Duodenal mucosa (tissue), 2 donors: ENCODE measurements at regions not wholly inside any gene's neighbourhood (a gene's known extent, or its start where the extent isn't known, plus 50 kb on each side); places are given as distances from the start of the nearest gene placed in this dataset.

ENCODE experiments used
- H3K27ac ChIP-seq: one replicate; pipeline ENCODE4 v1.7.0; 2013; ENCODE audit warnings: low read depth, low read length
- H3K27me3 ChIP-seq, 2 donors: one replicate each; pipeline ENCODE4 v1.7.0; 2013; ENCODE audit warnings: low read length in 2 of 2, control low read depth in 1 of 2; ENCODE audit not compliant: insufficient read depth in 2 of 2, control insufficient read depth in 1 of 2
- H3K36me3 ChIP-seq, 2 donors: one replicate each; pipeline ENCODE4 v1.7.0; 2013; ENCODE audit warnings: low read length in 2 of 2, control low read depth in 1 of 2; ENCODE audit not compliant: insufficient read depth in 2 of 2, control insufficient read depth in 1 of 2
- H3K4me1 ChIP-seq, 2 donors: one replicate each; pipeline ENCODE4 v1.7.0; 2013; ENCODE audit warnings: low read length in 2 of 2, control low read depth in 1 of 2; ENCODE audit not compliant: insufficient read depth in 2 of 2, control insufficient read depth in 1 of 2
- H3K4me3 ChIP-seq, 2 donors: one replicate each; pipeline ENCODE4 v1.7.0; 2013; ENCODE audit warnings: low read length in 2 of 2, low read depth in 1 of 2
- H3K9ac ChIP-seq, 2 donors: one replicate each; pipeline ENCODE4 v1.7.0; 2013; ENCODE audit warnings: low read length in 2 of 2, low read depth in 1 of 2
- H3K9me3 ChIP-seq, 2 donors: one replicate each; pipeline ENCODE4 v1.7.0; 2013; ENCODE audit warnings: low read length in 2 of 2, control low read depth in 1 of 2; ENCODE audit not compliant: control insufficient read depth in 1 of 2

GRCh38 chr6:8760951-8761350, 325.6 kb upstream of the SLC35B3 start:
- Histone ChIP-seq H3K36me3 (no peaks in the 10 kb centered on the region), H3K9ac (no peak overlapping the region), H3K27ac (no peak overlapping the region), H3K9me3 (no peaks in the 10 kb centered on the region), H3K4me1 (no peaks in the 10 kb centered on the region), H3K4me3 (no peak overlapping the region), H3K27me3 (no peaks in the 10 kb centered on the region)

DNA sequence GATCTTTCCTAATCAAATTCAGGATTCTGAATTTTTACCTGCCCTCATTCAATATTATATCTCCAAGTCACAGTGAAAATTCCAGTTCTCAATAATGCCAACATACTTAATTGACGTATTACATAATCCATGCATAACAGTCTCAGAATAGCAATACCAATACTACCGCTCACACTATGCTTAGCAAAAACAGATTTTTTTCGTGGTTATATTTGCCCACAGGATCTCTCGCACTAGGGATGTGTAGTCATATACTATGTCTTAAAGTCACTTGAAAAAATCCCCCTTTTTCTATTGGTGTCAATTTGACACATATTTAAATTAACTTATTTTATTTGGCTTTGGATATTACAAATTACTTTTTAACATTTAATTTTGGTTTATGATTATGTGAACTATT, 323.1 kb upstream of the SLC35B3 start:
- Histone ChIP-seq H3K9me3 (no peaks in the 10 kb centered on the region), H3K36me3 (no peaks in the 10 kb centered on the region), H3K4me3 (no peak overlapping the region), H3K9ac (no peak overlapping the region), H3K27ac (no peak overlapping the region), H3K4me1 (no peaks in the 10 kb centered on the region), H3K27me3 (no peaks in the 10 kb centered on the region)

- Histone ChIP-seq H3K4me3 (no peak overlapping the region), H3K9me3 (no peaks in the 10 kb centered on the region), H3K27ac (no peak overlapping the region), H3K36me3 (no peaks in the 10 kb centered on the region), H3K4me1 (no peaks in the 10 kb centered on the region), H3K27me3 (no peaks in the 10 kb centered on the region), H3K9ac (no peak overlapping the region)
These were observed 315.3 kb upstream of the SLC35B3 start for GRCh38 chr6:8750627-8751026.

DNA sequence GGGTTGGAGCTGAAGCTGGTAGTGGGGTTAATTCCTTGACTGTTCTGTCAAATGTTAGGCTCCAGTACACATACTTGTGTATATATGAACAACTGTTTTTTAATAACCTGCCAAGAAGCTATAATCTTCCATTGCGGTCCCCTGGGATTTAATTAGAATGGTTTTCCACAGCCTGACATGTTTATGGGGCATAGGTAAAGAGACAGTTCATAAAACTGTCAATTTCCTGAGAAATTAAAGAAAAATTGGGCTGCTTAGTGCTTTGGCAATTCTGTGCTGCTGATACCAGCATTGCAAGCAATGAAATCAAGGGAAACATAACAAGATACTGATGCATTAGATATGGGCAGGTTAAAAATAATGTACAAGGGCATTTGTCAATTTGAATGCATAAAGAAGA, 314.1 kb upstream of the SLC35B3 start:
- Histone ChIP-seq H3K36me3 (no peaks in the 10 kb centered on the region), H3K9me3 (no peaks in the 10 kb centered on the region), H3K27me3 (no peaks in the 10 kb centered on the region), H3K4me3 (no peak overlapping the region), H3K9ac (no peak overlapping the region), H3K27ac (no peak overlapping the region), H3K4me1 (no peaks in the 10 kb centered on the region)

GRCh38 chr6:8743170-8743745, 307.9 kb upstream of the SLC35B3 start:
- Histone ChIP-seq H3K9me3 (peaks cover 3% of the 10 kb centered on the region in 2 donors), H3K4me3 (peak overlapping the region; percentile 40 to 41), H3K27me3 (no peaks in the 10 kb centered on the region), H3K9ac (no peak overlapping the region), H3K36me3 (no peaks in the 10 kb centered on the region), H3K27ac (no peak overlapping the region), H3K4me1 (no peaks in the 10 kb centered on the region)

DNA sequence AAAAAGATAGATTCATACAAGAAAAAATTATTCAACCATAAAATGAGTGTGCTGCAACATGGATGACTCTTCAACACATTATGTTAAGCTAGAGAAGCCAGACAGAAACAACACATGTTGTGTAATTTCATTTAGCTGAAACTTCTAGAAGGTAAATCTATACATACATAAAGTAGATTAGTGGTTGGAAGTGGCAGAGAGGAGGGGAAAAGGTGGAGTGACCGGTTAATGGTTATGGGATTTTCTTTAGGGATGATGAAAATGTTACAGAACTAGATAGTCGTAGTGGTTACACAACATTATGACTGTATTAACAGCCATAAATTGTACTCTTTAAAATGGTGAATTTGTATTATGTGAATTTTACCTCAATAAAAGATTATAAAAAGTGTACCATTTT, 304.1 kb upstream of the SLC35B3 start:
- Histone ChIP-seq H3K27me3 (no peaks in the 10 kb centered on the region), H3K36me3 (no peaks in the 10 kb centered on the region), H3K4me1 (no peaks in the 10 kb centered on the region), H3K4me3 (no peak overlapping the region), H3K9ac (no peak overlapping the region), H3K9me3 (peaks cover 3% of the 10 kb centered on the region in 2 donors), H3K27ac (no peak overlapping the region)

- Histone ChIP-seq H3K9me3 (peaks cover 3% of the 10 kb centered on the region in 2 donors), H3K4me1 (no peaks in the 10 kb centered on the region), H3K36me3 (no peaks in the 10 kb centered on the region), H3K9ac (no peak overlapping the region), H3K27me3 (no peaks in the 10 kb centered on the region), H3K27ac (no peak overlapping the region), H3K4me3 (no peak overlapping the region)
These were observed 303.6 kb upstream of the SLC35B3 start for GRCh38 chr6:8738951-8739350.

- Histone ChIP-seq H3K27me3 (no peaks in the 10 kb centered on the region), H3K36me3 (no peaks in the 10 kb centered on the region), H3K9ac (no peak overlapping the region), H3K4me3 (no peak overlapping the region), H3K9me3 (peaks cover 0 to 3% of the 10 kb centered on the region in 2 donors), H3K4me1 (no peaks in the 10 kb centered on the region), H3K27ac (no peak overlapping the region)
These were observed 301.0 kb upstream of the SLC35B3 start for GRCh38 chr6:8736156-8736895.

DNA sequence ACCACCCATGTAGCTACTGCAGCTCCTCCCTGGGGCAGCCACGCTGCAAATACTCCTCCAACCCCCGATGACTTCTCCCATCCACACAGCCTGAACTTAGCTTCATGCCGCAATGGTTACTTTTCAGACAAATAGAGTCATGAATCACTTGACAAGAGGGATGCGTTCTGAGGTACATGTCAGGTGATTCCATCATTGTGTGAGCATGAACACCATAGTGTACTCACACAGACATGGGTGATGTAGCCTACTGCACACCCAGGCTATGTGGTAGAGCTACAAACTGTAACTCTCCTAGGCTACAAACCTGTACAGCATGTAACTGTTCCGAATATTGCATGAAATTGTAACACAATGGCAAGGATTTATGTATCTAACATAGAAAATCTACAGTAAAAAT, 298.5 kb upstream of the SLC35B3 start:
- Histone ChIP-seq H3K4me3 (no peak overlapping the region), H3K9ac (no peak overlapping the region), H3K27ac (no peak overlapping the region), H3K9me3 (no peaks in the 10 kb centered on the region), H3K27me3 (no peaks in the 10 kb centered on the region), H3K36me3 (no peaks in the 10 kb centered on the region), H3K4me1 (no peaks in the 10 kb centered on the region)

- Histone ChIP-seq H3K27me3 (no peaks in the 10 kb centered on the region), H3K4me1 (no peaks in the 10 kb centered on the region), H3K27ac (no peak overlapping the region), H3K9ac (no peak overlapping the region), H3K4me3 (no peak overlapping the region), H3K36me3 (no peaks in the 10 kb centered on the region), H3K9me3 (peaks cover 0 to 3% of the 10 kb centered on the region in 2 donors)
These were observed 296.5 kb upstream of the SLC35B3 start for GRCh38 chr6:8731874-8732273.
